ENCODE measurements at regions not wholly inside any gene's neighbourhood (a gene's known extent, or its start where the extent isn't known, plus 50 kb on each side); places are given as distances from the start of the nearest gene placed in this dataset.

GRCh38 chr3:174651951-174652350 is 207.2 kb upstream of the NAALADL2 start:
- TF ChIP-seq CTCF (conservative IDR thresholded peaks at IDR 0.05; ENCODE audit: low read length) (no peak), EZH2phosphoT487 (IDR thresholded peaks at IDR 0.05; ENCODE audit: borderline replicate concordance, low read depth, low read length) (no peak)
